PC-9 (cell line): ENCODE measurements at regions not wholly inside any gene's neighbourhood (a gene's known extent, or its start where the extent isn't known, plus 50 kb on each side); places are given as distances from the start of the nearest gene placed in this dataset.

ENCODE experiments used
- BruUV-seq: library from RNA; stranded (reverse); fragments of 400-500 nt; replicated peaks from 2 replicates; lab custom pipeline; 2021; lab: Mats Ljungman, UMichigan
- CTCF ChIA-PET: fragments of 300-600 bp; sonication (Branson Sonifier 250); formaldehyde crosslinking; loops from one replicate; lab custom pipeline; 2022; ENCODE audit warnings: antibody characterized with exemption; lab: Charles Lee
- POLR2A ChIA-PET: fragments of 300-600 bp; sonication (Branson Sonifier 250); formaldehyde crosslinking; loops from one replicate; lab custom pipeline; 2022; ENCODE audit warnings: antibody characterized with exemption; ENCODE audit not compliant: unreplicated experiment; lab: Charles Lee
- DNase-seq, 2 experiments: peaks; one replicate each; pipeline versions ENCODE4 v3.0.0 to v3.0.0-alpha.2; 2015 to 2022; ENCODE audit warnings: mixed read lengths in 1 of 2
- H2AFZ ChIP-seq: fragments of 200-600 bp; sonication (generic); 2 replicates; pipeline ENCODE4 v1.8.1; 2017; ENCODE audit warnings: antibody characterized with exemption
- H3F3A ChIP-seq: fragments of 200-600 bp; sonication (generic); 2 replicates; pipeline ENCODE4 v1.8.1; 2017; ENCODE audit warnings: antibody characterized with exemption, mild to moderate bottlenecking, low read depth; ENCODE audit not compliant: insufficient read depth
- H3K27ac ChIP-seq: fragments of 200-600 bp; sonication (generic); 2 replicates; pipeline ENCODE4 v1.6.1; 2016; ENCODE audit warnings: mixed run types
- H3K27me3 ChIP-seq: fragments of 200-600 bp; sonication (generic); 2 replicates; pipeline ENCODE4 v1.6.1; 2016; ENCODE audit warnings: low read depth, mixed run types; ENCODE audit not compliant: insufficient read depth
- H3K36me3 ChIP-seq: fragments of 200-600 bp; sonication (generic); 2 replicates; pipeline ENCODE4 v1.6.1; 2016; ENCODE audit warnings: low read depth, mixed run types
- H3K4me1 ChIP-seq: fragments of 200-600 bp; sonication (generic); replicated peaks from 2 replicates; pipeline ENCODE4 v1.6.1; 2016; ENCODE audit warnings: mixed run types; ENCODE audit not compliant: insufficient read depth
- H3K4me2 ChIP-seq: fragments of 200-600 bp; sonication (generic); 2 replicates; pipeline ENCODE4 v1.6.1; 2017; ENCODE audit warnings: mixed run types
- H3K4me3 ChIP-seq: fragments of 200-600 bp; sonication (generic); 2 replicates; pipeline ENCODE4 v1.6.1; 2016; ENCODE audit warnings: mixed run types
- H3K79me2 ChIP-seq: fragments of 200-600 bp; sonication (generic); 2 replicates; pipeline ENCODE4 v1.6.1; 2017; ENCODE audit warnings: low read depth, mixed run types
- H3K9me2 ChIP-seq: fragments of 200-600 bp; sonication (generic); 2 replicates; pipeline ENCODE4 v1.8.1; 2017; ENCODE audit warnings: mild to moderate bottlenecking; ENCODE audit not compliant: insufficient read depth
- H3K9me3 ChIP-seq: fragments of 200-600 bp; sonication (generic); 2 replicates; pipeline ENCODE4 v1.8.1; 2016; ENCODE audit warnings: low read depth; ENCODE audit not compliant: insufficient read depth
- H4K20me1 ChIP-seq: fragments of 200-600 bp; sonication (generic); 2 replicates; pipeline ENCODE4 v1.8.1; 2017; ENCODE audit not compliant: insufficient read depth
- EZH2 ChIP-seq: fragments of 200-600 bp; sonication (generic); IDR thresholded peaks from 2 replicates; pipeline ENCODE4 v1.8.0; 2017; ENCODE audit warnings: antibody characterized with exemption, low read depth
- intact Hi-C: fragments of 100-400 bp; cut with micrococcal nuclease; formaldehyde crosslinking; loops from one replicate; pipeline ENCODE4 v1.10.0; 2022; ENCODE audit not compliant: unreplicated experiment
- TF ChIP-seq, protein P1 (sequence below): fragments of 200-600 bp; sonication (generic); conservative IDR thresholded peaks from 2 replicates; pipeline ENCODE4 v1.6.1; 2017; ENCODE audit warnings: mixed run types, antibody characterized with exemption, mild to moderate bottlenecking, moderate library complexity

DNA sequence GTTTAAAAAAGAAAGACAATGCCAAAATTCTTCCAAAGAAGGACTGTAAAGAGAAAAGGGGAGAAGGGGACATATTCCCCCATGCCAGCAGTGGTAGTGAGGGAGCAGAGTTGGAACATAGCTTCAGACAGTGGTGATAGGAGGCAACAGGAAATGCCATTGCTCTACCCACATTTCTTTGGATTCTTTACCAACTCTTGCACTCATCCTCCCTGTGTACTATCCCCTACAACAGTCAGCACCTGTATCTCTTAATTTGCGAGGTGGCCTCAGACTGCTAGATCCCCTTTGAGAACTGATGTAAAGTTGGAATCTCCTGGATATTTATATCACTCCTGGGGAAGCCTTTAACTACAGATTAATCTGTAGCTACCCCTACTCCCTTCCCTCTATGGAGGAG, 320.6 kb upstream of the PTGER4 start:
- DNase-seq, result no peak
- no peaks in the 10 kb centered on the region for H3K27me3 ChIP-seq
- H2AFZ ChIP-seq, result no peak overlapping the region
- H3K9me2 ChIP-seq, result no peaks in the 10 kb centered on the region
- no peak overlapping the region for H3K27ac ChIP-seq
- H3F3A ChIP-seq, result no peaks in the 10 kb centered on the region
- H3K4me3 ChIP-seq, result no peak overlapping the region
- peaks cover 6% of the 10 kb centered on the region; the same call in 1 of the 2 replicates for H3K9me3 ChIP-seq
- POLR2A ChIA-PET, result no interaction called here
- no peaks in the 10 kb centered on the region for H3K79me2 ChIP-seq
- CTCF ChIA-PET, result no interaction called here
- no peaks in the 10 kb centered on the region for H4K20me1 ChIP-seq
- TF ChIP-seq, protein P1, sequence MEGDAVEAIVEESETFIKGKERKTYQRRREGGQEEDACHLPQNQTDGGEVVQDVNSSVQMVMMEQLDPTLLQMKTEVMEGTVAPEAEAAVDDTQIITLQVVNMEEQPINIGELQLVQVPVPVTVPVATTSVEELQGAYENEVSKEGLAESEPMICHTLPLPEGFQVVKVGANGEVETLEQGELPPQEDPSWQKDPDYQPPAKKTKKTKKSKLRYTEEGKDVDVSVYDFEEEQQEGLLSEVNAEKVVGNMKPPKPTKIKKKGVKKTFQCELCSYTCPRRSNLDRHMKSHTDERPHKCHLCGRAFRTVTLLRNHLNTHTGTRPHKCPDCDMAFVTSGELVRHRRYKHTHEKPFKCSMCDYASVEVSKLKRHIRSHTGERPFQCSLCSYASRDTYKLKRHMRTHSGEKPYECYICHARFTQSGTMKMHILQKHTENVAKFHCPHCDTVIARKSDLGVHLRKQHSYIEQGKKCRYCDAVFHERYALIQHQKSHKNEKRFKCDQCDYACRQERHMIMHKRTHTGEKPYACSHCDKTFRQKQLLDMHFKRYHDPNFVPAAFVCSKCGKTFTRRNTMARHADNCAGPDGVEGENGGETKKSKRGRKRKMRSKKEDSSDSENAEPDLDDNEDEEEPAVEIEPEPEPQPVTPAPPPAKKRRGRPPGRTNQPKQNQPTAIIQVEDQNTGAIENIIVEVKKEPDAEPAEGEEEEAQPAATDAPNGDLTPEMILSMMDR, result no peak
- TF ChIP-seq EZH2, result no peak
- no peaks in the 10 kb centered on the region for H3K4me1 ChIP-seq
- intact Hi-C loops, result no loop called here
- H3K4me2 ChIP-seq, result no peak overlapping the region
- no TSS peak for BruUV-seq
- H3K36me3 ChIP-seq, result no peaks in the 10 kb centered on the region

DNA sequence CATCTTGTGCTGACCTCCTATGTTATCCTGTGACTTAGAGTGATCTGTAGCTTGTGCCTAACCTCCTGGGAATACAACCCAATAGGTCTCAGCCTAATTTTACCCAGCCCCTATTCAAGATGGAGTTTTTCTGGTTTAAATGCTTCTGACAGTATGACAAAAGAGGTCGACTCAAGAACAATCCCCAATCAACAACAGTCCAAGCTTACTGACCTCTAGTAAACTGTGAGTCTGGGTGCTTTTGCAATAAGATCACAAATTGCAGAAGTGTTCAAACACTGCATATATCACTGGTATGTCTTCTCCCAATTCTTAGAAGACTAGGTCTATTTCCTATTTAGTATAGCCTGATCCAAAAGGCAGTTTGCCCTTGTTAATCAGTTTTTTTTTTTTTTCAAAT, 323.5 kb upstream of the PTGER4 start:
- Histone ChIP-seq H3K4me2 (no peak overlapping the region), H3K4me1 (no peaks in the 10 kb centered on the region), H2AFZ (no peak overlapping the region; the same call in 1 of the 2 replicates), H4K20me1 (no peaks in the 10 kb centered on the region), H3K9me2 (no peaks in the 10 kb centered on the region), H3K36me3 (no peaks in the 10 kb centered on the region), H3K79me2 (no peaks in the 10 kb centered on the region), H3F3A (no peaks in the 10 kb centered on the region), H3K4me3 (no peak overlapping the region), H3K9me3 (peaks cover 10% of the 10 kb centered on the region), H3K27me3 (no peaks in the 10 kb centered on the region), H3K27ac (no peak overlapping the region)
- POLR2A ChIA-PET, result no interaction called here
- no peak for DNase-seq
- BruUV-seq, result no TSS peak
- CTCF ChIA-PET, result interaction anchor here (0.5 kb wide), 1 partner anchor 761 kb away, joined by 6 read pairs; no protein-coding TSS in a partner anchor
- intact Hi-C loops, result no loop called here
- no peak for TF ChIP-seq EZH2
- TF ChIP-seq, protein P1, result no peak

DNA sequence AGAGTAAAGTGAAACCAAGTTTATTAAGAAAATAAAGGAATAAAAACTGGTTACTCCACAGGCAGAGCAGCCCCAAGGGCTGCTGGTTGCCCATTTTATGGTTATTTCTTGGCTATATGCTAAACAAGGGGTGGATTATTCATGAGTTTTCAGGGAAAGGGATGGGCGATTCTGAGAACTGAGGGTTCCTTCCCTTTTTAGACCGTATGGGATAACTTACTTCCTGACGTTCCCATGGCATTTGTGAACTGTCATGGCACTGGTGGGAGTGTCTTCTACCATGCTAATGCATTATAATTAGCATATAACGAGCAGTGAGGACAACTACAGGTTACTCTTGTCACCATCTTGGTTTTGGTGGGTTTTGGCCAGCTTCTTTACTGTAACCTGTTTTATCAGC, 323.9 kb upstream of the PTGER4 start:
- Histone ChIP-seq H3K9me3 (peaks cover 10% of the 10 kb centered on the region), H3K4me1 (no peaks in the 10 kb centered on the region), H3K9me2 (no peaks in the 10 kb centered on the region; the same call in 1 of the 2 replicates), H3K27me3 (no peaks in the 10 kb centered on the region), H3K36me3 (no peaks in the 10 kb centered on the region), H3K4me3 (no peak overlapping the region), H3K4me2 (no peak overlapping the region), H4K20me1 (no peaks in the 10 kb centered on the region), H2AFZ (no peak overlapping the region; the same call in 1 of the 2 replicates), H3K79me2 (no peaks in the 10 kb centered on the region), H3F3A (no peaks in the 10 kb centered on the region), H3K27ac (no peak overlapping the region)
- CTCF ChIA-PET, result interaction anchor here (0.5 kb wide), 1 partner anchor 760 kb away, joined by 6 read pairs; no protein-coding TSS in a partner anchor
- BruUV-seq, result no TSS peak
- POLR2A ChIA-PET, result no interaction called here
- TF ChIP-seq, protein P1, result no peak
- TF ChIP-seq EZH2, result no peak
- intact Hi-C loops, result no loop called here
- no peak for DNase-seq
